ENCODE measurements at regions not wholly inside any gene's neighbourhood (a gene's known extent, or its start where the extent isn't known, plus 50 kb on each side); places are given as distances from the start of the nearest gene placed in this dataset.
"Not testable (repeated sequence)": the region's sequence is repeated elsewhere in the genome, so short reads cannot be mapped to it uniquely, and the experiment has no call there.

DNA sequence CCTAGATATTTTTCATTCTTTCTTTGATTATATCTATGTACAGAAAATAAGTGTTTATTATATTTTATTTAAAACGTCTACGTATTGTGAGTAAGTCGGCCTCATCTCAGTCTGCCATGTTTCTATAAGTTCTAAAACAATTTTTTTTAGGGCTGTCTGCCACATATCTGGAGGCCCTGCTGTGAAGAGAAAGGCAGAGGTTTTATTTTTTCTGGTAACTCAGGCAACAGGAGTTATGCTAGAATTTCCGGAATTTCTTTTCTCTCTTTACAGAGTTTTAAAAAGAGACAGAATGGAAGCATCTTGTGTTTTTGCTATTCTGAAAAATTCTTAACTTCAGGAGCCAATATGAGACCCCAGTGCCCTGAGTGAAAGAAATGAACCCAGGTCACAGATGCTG, 1124.0 kb upstream of the TENM3 start:
- no peak for DNase-seq (ENCODE audit: low read depth)

DNA sequence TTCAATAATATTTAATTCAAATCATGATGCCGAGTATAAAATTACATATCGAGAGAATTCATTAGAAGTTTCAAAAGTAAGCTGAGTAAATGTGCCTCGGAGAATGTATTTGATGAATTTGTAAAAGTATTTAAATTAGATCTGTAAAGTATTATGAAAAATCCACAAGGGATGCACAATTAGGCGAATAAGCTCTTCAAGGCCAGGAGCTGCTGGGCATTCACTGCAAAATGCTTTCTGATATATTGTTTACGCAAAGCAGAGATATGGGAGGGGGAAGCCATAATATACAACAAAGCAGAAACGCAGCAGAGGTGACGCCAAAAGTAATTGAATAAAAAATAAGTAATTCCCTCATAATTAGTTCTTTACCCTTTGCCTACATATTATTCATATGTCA, 1121.5 kb upstream of the TENM3 start:
- no peak for DNase-seq (ENCODE audit: low read depth)

DNA sequence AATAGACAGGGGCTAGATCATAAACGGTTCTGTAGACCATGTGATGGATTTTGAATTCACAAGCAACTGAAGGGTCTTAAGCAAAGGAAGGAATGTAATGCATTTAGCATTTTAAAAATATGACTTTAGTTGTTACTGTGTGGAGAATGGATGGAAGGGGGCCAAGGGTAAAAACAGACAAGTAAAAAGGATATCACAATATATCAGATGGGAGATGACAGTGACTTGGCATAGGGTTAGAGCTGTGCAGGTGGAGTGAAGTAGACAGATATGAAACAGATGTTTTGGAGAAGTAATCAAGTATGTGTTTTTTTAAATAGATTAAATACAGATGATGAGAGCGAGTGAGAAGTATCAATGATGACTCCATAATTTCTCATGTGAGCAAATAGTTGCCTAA, 1116.0 kb upstream of the TENM3 start:
- no peak for DNase-seq (ENCODE audit: low read depth)

DNA sequence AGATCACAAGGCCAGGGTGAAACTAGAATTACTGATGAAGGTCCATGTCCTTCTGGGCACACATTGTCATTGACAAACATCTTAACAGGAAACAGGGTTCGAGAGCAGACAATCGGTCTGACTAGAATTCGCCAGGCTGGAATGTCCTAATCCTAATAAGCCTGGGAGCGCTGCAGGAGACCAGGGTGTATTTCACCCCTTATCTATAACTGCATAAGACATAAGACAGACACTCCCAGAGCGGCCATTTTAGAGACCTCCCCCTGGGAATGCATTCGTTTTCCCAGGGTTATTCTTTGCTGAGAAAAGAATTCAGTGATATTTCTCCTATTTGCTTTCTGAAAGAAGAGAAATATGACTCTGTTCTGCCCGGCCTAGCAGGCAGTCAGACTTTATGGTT, 1112.9 kb upstream of the TENM3 start:
- not testable (repeated sequence) for DNase-seq (ENCODE audit: low read depth)

DNA sequence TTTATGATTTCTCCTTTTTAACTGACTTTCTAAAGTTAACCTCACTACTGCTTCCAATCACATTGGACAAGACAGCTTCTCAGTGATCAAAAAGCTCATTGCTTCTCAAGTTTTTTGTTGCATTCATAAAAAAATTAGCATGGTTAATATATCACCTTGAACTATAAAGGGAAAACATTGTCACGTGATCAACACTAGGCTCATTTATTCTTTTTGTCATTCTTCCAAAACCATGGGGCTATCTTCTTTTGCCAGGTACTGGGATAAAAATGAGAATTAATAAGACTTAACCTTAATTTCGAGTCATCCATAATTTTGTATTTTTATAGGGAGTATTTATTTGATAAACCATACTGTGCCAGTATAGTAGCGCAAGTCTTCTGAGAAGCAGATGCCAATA, 1105.9 kb upstream of the TENM3 start:
- DNase-seq (ENCODE audit: low read depth) = no peak

DNA sequence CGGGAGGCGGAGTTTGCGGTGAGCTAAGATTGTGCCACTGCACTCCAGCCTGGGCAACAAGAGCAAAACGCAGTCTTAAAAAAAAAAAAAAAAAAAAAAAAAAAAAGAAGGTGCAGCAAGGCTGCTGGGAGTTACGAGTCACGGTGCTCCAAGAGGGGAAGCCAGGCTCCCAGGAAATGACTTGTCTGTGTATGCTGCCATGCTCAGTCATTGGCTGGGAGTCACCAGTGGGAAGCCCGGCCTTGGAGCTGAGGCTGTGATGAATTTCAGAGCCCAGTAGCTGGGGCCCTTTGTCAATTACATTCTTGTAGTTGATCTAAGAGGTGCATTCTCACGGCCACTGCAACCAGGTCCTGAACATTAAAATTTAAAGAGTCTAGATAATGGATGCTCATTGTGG, 1105.1 kb upstream of the TENM3 start:
- no peak for DNase-seq (ENCODE audit: low read depth)

DNA sequence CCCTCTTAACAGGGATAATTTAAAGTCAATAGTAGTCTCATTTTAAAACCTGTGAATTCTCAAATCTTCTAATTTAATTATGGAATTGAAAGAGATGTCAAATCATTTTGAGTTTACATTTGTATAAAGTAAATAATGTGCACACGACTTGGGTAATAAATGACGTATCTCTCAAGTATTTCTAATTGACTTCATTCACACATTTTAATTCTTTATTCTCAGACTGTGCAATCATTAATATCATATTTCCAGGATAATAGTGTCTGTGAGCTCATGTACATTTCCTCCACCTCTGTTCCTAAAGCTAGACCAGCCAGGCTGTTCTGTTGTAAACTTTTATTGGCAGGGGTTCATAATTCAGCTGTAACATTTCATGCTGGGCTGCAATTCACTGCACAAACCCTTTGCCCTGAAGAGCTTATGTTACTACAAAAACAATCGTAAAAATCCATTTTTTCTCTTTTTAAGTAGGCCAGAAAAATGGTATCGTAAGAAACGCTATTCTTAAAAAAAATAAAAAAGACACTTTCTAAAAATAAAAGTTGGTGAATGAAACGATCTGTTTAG, 1103.1 kb upstream of the TENM3 start:
- no peak for DNase-seq (ENCODE audit: low read depth)

DNA sequence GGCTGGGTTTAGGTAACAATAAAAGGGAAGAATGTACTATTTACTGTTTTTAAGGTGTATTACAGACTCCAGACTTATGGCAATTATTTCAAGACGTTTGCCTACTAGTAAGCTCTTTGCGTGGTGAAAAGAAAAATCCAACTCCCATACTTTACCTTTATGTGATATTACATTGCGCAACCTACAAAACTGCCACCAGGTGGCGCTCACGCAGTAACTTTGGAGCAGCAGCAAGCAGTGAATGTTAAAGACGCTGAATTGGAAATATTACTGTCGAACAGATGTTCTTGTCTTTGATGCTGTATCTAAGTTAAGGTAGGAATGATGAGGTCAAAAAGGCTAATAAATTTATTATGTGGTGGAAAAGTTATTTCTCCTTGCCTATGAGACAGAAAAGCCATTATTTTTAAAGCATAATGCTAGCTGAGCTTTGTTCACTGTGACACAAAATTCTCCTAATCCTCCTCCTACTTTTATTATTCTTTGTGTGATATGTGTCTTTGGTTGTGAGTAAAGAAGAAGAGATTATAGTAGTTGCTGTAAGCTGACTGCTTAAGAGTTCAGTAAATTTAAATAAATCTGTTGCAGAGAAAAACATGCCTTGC, 1099.8 kb upstream of the TENM3 start:
- peak; percentile 13 for DNase-seq (ENCODE audit: low read depth)

DNA sequence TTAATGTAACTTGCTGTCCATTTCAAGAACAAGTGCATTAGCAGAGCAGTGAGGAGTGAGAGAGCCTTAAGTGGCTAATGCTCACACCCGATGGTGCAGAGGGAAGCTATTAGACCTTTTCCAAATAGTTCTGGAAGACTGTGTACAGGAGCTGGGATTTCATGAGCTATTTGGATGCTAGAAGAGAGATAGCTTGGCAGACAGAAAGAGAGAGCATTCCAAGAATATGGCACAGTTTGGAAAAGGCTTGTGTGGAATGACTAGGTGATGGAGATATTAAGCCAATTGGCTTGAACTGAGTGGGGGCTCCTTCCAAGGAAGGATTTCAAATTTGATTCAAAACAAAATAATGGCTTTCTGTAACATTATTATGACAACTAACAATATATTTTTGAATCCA, 1097.2 kb upstream of the TENM3 start:
- DNase-seq (ENCODE audit: low read depth) = no peak

DNA sequence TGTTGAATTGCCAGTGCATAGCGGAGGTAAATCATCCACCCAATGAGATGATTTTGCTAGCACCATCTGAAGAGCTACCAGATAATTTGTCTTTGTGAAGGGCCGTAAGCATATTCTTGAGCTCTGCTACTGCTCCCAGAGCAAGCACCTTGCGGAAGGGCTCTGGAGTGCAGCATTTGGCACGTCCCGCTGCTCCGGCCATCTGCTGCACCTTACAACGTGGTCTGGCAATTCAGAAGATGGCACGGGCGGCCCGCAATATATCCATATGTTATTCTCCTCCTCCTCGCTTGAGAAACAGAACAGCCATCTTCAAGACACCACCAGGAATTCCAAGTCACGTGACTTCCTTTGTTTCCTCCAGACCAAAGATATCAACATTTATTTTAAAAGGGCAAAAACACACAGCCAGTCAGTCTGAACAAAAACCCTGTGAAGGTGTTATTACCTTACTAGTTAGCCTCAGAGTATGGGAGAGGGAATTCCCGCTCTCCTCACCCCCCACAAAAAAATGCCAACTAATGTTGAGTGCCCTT, 1095.7 kb upstream of the TENM3 start:
- no peak for DNase-seq (ENCODE audit: low read depth)

DNA sequence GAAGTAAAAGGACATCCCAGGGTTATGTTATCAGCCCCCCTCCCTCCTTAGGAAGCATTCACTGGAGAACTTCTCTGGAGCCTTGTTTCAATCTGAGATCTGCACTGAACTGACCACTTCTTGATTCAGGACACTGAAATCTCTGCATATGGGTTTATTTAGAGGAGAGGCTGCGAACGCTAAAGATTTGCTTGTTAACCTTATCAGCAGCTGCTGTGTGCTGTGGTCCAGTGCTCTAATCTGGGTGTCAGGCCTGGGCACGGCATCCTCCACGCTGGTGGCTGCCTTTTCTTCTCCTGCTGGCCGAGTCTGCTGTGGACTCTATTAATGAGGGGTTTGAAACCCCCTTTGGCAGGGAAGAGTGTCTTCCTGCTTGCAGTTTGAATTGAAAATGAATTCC, 1094.7 kb upstream of the TENM3 start:
- DNase-seq (ENCODE audit: low read depth) = no peak

DNA sequence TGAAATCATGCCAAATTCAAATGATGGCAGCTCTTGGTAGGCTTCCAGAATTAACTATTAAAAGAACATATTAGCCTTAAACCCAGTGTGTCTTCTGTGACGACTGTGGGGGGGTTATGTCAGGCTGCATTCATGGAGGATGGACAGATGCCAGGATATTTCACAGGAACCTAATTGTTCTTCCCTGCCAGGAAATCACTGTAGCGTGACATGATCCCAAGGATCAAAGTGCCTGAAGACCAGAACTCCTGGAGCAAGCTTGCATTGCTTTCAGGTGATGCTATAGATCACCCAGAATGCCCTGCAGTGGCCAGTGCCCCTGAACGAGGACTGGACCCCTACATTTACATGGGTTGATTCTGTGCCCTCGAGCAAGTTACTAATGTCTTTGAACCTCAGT, 1093.0 kb upstream of the TENM3 start:
- no peak for DNase-seq (ENCODE audit: low read depth)

DNA sequence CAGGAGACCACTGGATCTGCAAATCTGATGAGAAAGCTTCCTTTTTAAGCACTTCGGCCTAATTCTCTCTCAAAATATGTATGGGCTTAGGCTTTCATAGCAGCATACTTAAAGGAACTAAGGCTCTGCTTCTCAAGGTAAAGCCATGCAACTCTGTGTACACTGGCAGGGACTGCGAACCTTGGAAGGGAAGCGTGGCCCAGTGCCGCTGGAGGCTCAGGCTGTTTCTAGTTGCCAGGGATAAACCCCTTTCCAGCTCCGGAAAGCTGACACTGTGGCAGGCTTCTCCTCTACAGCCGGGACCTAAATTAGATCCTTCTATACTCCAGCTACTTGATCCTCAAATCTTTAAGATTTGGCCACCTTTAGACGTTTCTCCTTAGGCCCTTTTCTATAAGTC, 1091.3 kb upstream of the TENM3 start:
- DNase-seq (ENCODE audit: low read depth) = no peak

DNA sequence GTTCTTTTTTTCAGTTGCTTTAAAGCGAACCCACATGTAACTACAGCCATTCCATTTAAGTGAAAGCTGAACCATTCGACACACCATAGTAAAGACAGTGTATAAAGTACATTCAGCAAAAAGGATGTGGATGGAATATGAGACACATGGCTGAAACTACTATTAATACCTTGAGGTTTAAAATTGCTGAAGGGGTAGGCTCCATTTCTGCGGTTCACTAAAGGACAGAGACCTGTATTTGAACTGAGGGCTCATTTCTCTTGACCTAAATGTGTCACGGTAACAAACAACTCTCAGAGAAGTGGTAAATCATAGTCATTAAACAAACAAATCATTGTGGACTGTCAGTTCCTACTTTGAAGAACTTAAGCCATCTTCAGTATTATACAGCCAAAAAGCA, 1085.6 kb upstream of the TENM3 start:
- no peak for DNase-seq (ENCODE audit: low read depth)

DNA sequence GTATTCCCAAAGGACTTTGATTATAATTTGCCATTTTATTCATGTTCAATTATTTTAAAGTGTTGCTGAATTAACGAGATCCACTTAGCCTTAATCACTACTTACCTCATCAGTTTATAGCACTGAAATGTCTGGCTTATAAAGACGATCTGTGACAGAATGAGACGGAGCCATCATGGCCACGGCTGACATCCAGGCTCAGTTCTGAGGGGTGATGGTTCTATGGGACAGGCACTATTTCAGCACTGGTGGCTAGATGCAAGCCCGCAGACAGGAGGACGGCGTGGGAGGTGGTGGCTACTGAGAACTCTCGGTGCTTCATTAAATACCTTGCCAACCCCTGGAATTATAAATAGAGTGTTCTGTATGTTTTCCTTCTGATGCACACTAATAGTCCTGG, 1084.2 kb upstream of the TENM3 start:
- DNase-seq (ENCODE audit: low read depth) = no peak

DNA sequence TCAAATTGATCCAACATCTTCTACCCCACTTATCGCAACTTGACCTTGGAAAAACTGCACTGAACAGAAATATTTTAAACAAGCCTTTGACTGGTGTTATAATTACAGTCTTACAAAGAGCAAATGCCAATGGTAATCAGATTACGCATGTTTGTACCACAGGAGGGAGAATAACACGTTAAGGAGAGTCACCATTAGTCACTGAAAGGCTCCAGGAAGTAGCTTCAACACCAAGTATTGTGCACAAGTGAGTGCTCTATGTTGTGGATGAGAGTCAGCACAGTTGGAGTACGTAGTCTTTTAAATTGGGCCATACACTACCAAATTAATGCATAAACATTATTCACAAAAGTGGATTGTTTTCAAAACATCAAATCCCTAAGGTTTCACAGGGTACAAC, 1081.5 kb upstream of the TENM3 start:
- no peak for DNase-seq (ENCODE audit: low read depth)

DNA sequence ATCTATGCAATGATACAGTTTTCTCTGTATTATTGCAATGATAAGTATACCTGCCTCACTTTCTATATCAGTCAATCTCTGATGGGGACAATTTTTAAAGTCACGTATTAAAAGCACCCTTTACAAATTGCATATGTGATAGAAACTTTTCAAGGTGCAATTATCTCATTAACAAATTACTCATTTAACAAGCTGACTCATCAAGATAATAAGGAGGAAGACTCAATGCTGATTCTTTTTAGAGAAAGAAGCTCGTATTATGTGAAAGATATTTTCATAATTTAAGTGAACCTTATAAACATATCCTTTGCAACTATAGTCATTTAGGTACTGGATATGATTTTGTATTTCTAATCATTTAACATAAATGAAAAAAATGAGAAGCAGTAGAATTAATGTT, 1080.9 kb upstream of the TENM3 start:
- DNase-seq (ENCODE audit: low read depth) = no peak

DNA sequence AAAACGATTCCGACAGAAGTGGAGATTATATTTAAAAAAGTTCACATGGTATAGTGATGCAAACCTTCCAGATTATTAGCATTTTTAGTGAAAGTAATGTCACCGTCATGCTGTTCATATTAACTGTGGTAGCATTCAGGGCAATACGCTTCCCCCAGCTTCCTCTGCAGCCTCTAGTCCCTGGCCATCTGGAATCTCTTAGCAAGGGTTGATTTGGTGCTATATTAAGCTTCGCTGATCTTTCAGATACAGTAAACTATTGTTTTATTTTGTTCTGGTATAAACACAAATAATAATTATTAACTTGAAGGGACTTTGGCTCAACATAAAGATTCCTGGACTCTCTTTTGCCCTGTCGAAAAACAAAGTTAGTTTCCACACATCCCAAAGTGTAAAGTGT, 1080.5 kb upstream of the TENM3 start:
- no peak for DNase-seq (ENCODE audit: low read depth)

DNA sequence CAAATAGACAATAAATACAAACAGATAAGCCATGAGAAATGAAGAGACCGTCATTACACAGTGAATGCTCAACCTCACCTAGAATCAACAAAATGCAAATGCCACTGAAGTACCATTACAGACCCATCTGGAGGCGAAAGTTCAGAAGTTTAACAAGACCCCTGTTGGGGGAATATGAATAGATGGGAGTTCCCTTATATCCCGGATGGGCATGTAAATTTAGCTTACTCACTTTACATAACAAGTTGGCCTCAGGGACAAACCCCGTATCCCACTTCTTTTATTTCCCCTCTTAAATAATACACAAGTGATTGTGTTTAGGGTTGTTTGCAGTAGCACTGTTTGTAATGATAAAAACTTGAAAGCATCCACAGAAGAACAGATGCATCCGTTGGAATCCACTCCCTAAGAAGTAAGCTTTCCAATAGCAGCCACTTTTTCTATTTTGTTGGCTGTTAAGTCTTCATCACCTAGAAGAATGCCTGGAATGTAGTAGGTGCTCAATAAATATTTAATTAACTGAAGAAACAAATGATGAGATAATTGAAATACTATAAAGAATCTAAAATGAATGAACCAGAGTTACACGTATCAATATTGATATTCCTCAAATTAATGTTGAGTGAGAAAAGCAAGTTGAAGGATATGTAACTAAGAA, 1076.3 kb upstream of the TENM3 start:
- DNase-seq (ENCODE audit: low read depth) = no peak

DNA sequence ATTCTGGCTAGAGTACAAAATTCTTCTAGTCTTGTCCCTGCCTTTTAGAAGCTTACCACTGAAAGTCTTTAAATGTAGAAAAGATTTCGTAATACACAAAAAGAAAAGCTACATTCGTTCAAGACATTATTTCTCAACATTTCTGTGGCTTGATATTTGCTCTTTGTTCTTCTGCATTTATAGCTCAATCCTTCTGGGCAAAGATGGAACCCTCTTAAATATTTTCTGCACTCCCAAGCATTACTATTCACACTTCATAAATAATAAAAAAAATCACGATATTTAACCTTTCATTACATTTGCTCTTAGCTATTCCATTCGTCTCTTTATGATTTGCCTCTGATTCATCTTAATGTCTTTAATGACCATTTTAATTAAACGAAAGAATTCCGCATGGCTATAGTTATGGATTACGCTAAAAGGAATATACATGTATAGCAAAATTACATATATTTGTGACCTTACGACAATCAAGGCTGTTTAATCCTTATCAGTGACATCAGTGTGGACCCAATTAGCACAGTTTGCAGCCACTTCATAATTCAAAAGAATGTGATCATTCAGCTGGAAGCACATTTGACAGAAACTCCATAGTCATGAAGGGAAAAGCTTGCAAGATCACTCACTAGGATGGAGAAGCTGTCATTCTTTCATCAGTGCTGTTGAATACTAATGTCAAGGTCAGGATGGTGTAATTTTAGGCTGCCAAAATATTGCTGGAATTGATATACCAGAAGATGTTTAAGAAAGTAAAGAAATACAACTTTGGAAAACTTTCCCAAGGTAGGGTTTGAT, 1075.0 kb upstream of the TENM3 start:
- no peak for DNase-seq (ENCODE audit: low read depth)

DNA sequence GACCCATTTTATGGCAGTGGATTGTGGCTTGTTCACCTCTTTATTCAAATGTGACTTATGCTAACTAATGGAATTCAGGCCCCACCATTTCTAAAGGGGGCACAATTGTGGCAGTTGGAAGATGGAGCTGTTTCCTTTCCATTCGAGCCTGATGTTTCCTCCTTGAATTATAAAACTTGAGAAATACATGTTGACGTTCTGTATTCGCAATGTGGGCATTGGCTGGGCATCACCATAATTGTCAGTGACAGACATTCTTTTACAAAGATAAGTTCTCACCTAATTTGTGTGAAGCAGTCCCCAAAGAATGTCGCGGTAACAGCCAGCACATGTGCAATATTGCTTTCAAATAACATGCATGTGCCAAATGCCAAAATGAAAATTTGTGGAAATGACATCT, 1070.2 kb upstream of the TENM3 start:
- no peak for DNase-seq (ENCODE audit: low read depth)

DNA sequence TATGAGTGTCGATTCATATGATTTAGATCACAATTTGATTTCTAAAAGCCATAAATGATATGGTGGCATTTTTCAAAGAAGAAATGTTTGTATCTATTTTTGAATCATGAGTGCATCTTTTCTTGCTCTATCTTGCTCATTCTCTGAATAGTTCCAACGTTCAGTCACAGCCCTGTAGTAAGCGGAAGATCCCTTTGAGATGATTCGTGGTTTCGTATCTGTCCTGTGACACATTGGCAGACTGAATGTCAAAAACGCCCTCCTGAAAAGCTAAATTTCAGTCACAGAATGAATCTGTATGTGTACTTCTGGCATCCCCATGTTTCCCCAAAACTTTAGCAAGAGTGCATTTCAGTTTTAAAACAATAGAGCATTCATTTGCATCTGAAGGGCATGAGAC, 1066.9 kb upstream of the TENM3 start:
- DNase-seq (ENCODE audit: low read depth) = no peak

DNA sequence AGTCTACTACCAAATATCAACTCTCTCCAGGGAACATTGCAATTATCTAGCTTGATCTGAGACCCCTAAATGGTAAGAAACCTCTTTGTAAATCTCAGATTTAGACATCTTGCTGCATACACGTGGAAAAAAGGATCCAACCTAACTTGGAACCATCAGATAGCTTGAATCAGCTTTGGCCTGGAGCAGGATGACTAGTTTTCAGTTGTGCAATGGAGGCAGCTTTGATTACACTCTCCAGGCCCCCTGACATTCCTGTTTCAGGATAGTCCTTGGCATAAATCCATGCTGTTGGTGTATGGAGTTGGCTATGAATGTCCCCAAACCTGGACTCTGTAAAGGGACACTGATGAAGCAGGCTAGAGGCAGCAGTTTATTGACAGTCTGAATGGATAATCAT, 1061.9 kb upstream of the TENM3 start:
- no peak for DNase-seq (ENCODE audit: low read depth)
